SJSA1 (cell line): ENCODE measurements at regions not wholly inside any gene's neighbourhood (a gene's known extent, or its start where the extent isn't known, plus 50 kb on each side); places are given as distances from the start of the nearest gene placed in this dataset.

ENCODE experiments used
- DNase-seq, 2 experiments: peaks; one replicate each; pipeline ENCODE4 v3.0.0-alpha.2; 2015 to 2020; ENCODE audit warnings: low spot score in 2 of 2, low read depth in 1 of 2
- H3K27ac ChIP-seq: fragments of 250-450 bp; sonication (Bioruptor Pico); 2 replicates; pipeline ENCODE4 v1.5.1; 2020; ENCODE audit warnings: mild to moderate bottlenecking, moderate library complexity
- H3K27me3 ChIP-seq: fragments of 250-450 bp; sonication (Bioruptor Pico); replicated peaks from 2 replicates; pipeline ENCODE4 v1.5.1; 2020; ENCODE audit warnings: mild to moderate bottlenecking, moderate library complexity
- H3K36me3 ChIP-seq: fragments of 250-450 bp; sonication (Bioruptor Pico); 2 replicates; pipeline ENCODE4 v1.5.1; 2020; ENCODE audit warnings: mild to moderate bottlenecking
- H3K4me1 ChIP-seq: fragments of 250-450 bp; sonication (Bioruptor Pico); replicated peaks from 2 replicates; pipeline ENCODE4 v1.6.1; 2021; ENCODE audit warnings: mild to moderate bottlenecking
- H3K4me3 ChIP-seq: fragments of 250-450 bp; sonication (Bioruptor Pico); 2 replicates; pipeline ENCODE4 v1.5.1; 2020; ENCODE audit warnings: mild to moderate bottlenecking
- H3K9me3 ChIP-seq: fragments of 250-450 bp; sonication (Bioruptor Pico); replicated peaks from 2 replicates; pipeline ENCODE4 v1.5.1; 2020; ENCODE audit warnings: mild to moderate bottlenecking

GRCh38 chrX:46308110-46308509, 237.1 kb downstream of the ZNF674 start:
- no peaks in the 10 kb centered on the region for H3K4me1 ChIP-seq
- DNase-seq, result no peak
- H3K9me3 ChIP-seq, result no peaks in the 10 kb centered on the region
- no peak overlapping the region for H3K4me3 ChIP-seq
- no peaks in the 10 kb centered on the region for H3K36me3 ChIP-seq
- H3K27ac ChIP-seq, result no peak overlapping the region
- H3K27me3 ChIP-seq, result no peaks in the 10 kb centered on the region

GRCh38 chrX:46306103-46306502, 239.1 kb downstream of the ZNF674 start:
- no peak overlapping the region for H3K4me3 ChIP-seq
- H3K27me3 ChIP-seq, result no peaks in the 10 kb centered on the region
- DNase-seq, result no peak
- no peaks in the 10 kb centered on the region for H3K4me1 ChIP-seq
- no peaks in the 10 kb centered on the region for H3K9me3 ChIP-seq
- H3K27ac ChIP-seq, result no peak overlapping the region
- no peaks in the 10 kb centered on the region for H3K36me3 ChIP-seq

- Histone ChIP-seq H3K4me3 (no peak overlapping the region), H3K9me3 (no peaks in the 10 kb centered on the region), H3K36me3 (no peaks in the 10 kb centered on the region), H3K4me1 (no peaks in the 10 kb centered on the region), H3K27ac (no peak overlapping the region), H3K27me3 (no peaks in the 10 kb centered on the region)
- no peak for DNase-seq
Measured at GRCh38 chrX:46305431-46305830, 239.8 kb downstream of the ZNF674 start.

GRCh38 chrX:46301903-46302302, 243.3 kb downstream of the ZNF674 start:
- no peak for DNase-seq
- no peaks in the 10 kb centered on the region for H3K36me3 ChIP-seq
- H3K27ac ChIP-seq, result no peak overlapping the region
- H3K4me3 ChIP-seq, result no peak overlapping the region
- H3K4me1 ChIP-seq, result no peaks in the 10 kb centered on the region
- H3K27me3 ChIP-seq, result no peaks in the 10 kb centered on the region
- H3K9me3 ChIP-seq, result no peaks in the 10 kb centered on the region

GRCh38 chrX:46298821-46299220, 246.4 kb downstream of the ZNF674 start:
- no peak for DNase-seq

GRCh38 chrX:46295963-46296362, 249.3 kb downstream of the ZNF674 start:
- Histone ChIP-seq H3K4me3 (no peak overlapping the region), H3K27me3 (no peaks in the 10 kb centered on the region), H3K27ac (no peak overlapping the region), H3K4me1 (no peaks in the 10 kb centered on the region), H3K9me3 (no peaks in the 10 kb centered on the region), H3K36me3 (no peaks in the 10 kb centered on the region)
- no peak for DNase-seq

More at GRCh38 chrX:46298821-46299220, 246.4 kb downstream of the ZNF674 start:
- no peak overlapping the region for H3K27ac ChIP-seq
- no peaks in the 10 kb centered on the region for H3K4me1 ChIP-seq
- H3K27me3 ChIP-seq, result no peaks in the 10 kb centered on the region
- H3K4me3 ChIP-seq, result no peak overlapping the region
- no peaks in the 10 kb centered on the region for H3K36me3 ChIP-seq
- H3K9me3 ChIP-seq, result no peaks in the 10 kb centered on the region

- H3K4me3 ChIP-seq, result no peak overlapping the region
- no peaks in the 10 kb centered on the region for H3K9me3 ChIP-seq
- DNase-seq, result no peak
- no peaks in the 10 kb centered on the region for H3K27me3 ChIP-seq
- no peaks in the 10 kb centered on the region for H3K36me3 ChIP-seq
- no peak overlapping the region for H3K27ac ChIP-seq
- no peaks in the 10 kb centered on the region for H3K4me1 ChIP-seq
Measured at GRCh38 chrX:46294234-46294633, 251.0 kb downstream of the ZNF674 start.

GRCh38 chrX:46279925-46280313, 265.3 kb downstream of the ZNF674 start:
- no peak overlapping the region; the same call in 1 of the 2 replicates for H3K27ac ChIP-seq
- no peak for DNase-seq
- no peaks in the 10 kb centered on the region for H3K36me3 ChIP-seq
- H3K4me3 ChIP-seq, result no peak overlapping the region
- H3K9me3 ChIP-seq, result no peaks in the 10 kb centered on the region
- peaks cover 7% of the 10 kb centered on the region for H3K4me1 ChIP-seq
- H3K27me3 ChIP-seq, result no peaks in the 10 kb centered on the region

- H3K9me3 ChIP-seq, result no peaks in the 10 kb centered on the region
- H3K36me3 ChIP-seq, result no peaks in the 10 kb centered on the region
- DNase-seq, result no peak
- peaks cover 7% of the 10 kb centered on the region for H3K4me1 ChIP-seq
- H3K27ac ChIP-seq, result no peak overlapping the region; the same call in 1 of the 2 replicates
- no peak overlapping the region for H3K4me3 ChIP-seq
- no peaks in the 10 kb centered on the region for H3K27me3 ChIP-seq
Measured at GRCh38 chrX:46279214-46279924, 265.9 kb downstream of the ZNF674 start.

GRCh38 chrX:46278572-46278971, 266.6 kb downstream of the ZNF674 start:
- Histone ChIP-seq H3K4me1 (peaks cover 7% of the 10 kb centered on the region), H3K27ac (no peak overlapping the region), H3K4me3 (no peak overlapping the region), H3K27me3 (no peaks in the 10 kb centered on the region), H3K36me3 (no peaks in the 10 kb centered on the region), H3K9me3 (no peaks in the 10 kb centered on the region)
- DNase-seq, result no peak

- H3K27ac ChIP-seq, result no peak overlapping the region
- DNase-seq, result no peak
- no peaks in the 10 kb centered on the region for H3K4me1 ChIP-seq
- H3K36me3 ChIP-seq, result no peaks in the 10 kb centered on the region
- H3K4me3 ChIP-seq, result no peak overlapping the region
- H3K9me3 ChIP-seq, result no peaks in the 10 kb centered on the region
- no peaks in the 10 kb centered on the region for H3K27me3 ChIP-seq
Measured at GRCh38 chrX:46268412-46268811, 276.8 kb downstream of the ZNF674 start.

GRCh38 chrX:46263494-46263893, 281.7 kb downstream of the ZNF674 start:
- H3K36me3 ChIP-seq, result no peaks in the 10 kb centered on the region
- no peaks in the 10 kb centered on the region for H3K27me3 ChIP-seq
- 0 out of 2 replicates have a peak, but pooled peaks cover 3% of the 10 kb centered on the region for H3K4me1 ChIP-seq
- no peaks in the 10 kb centered on the region for H3K9me3 ChIP-seq
- no peak overlapping the region for H3K4me3 ChIP-seq
- DNase-seq, result no peak
- no peak overlapping the region for H3K27ac ChIP-seq

GRCh38 chrX:46262304-46262703, 282.9 kb downstream of the ZNF674 start:
- Histone ChIP-seq H3K4me1 (0 out of 2 replicates have a peak, but pooled peaks cover 3% of the 10 kb centered on the region), H3K27me3 (no peaks in the 10 kb centered on the region), H3K9me3 (no peaks in the 10 kb centered on the region), H3K36me3 (no peaks in the 10 kb centered on the region), H3K4me3 (no peak overlapping the region), H3K27ac (no peak overlapping the region)
- no peak for DNase-seq

GRCh38 chrX:46260499-46260898, 284.7 kb downstream of the ZNF674 start:
- Histone ChIP-seq H3K4me1 (peaks cover 3% of the 10 kb centered on the region; the same call in 1 of the 2 replicates), H3K27me3 (no peaks in the 10 kb centered on the region), H3K4me3 (no peak overlapping the region), H3K27ac (no peak overlapping the region), H3K9me3 (no peaks in the 10 kb centered on the region), H3K36me3 (no peaks in the 10 kb centered on the region)
- no peak for DNase-seq

GRCh38 chrX:46258356-46258755, 286.9 kb downstream of the ZNF674 start:
- Histone ChIP-seq H3K27ac (no peak overlapping the region), H3K9me3 (no peaks in the 10 kb centered on the region), H3K27me3 (no peaks in the 10 kb centered on the region), H3K4me1 (peaks cover 19% of the 10 kb centered on the region), H3K36me3 (no peaks in the 10 kb centered on the region), H3K4me3 (no peak overlapping the region)
- no peak for DNase-seq
